ENCODE measurements at regions not wholly inside any gene's neighbourhood (a gene's known extent, or its start where the extent isn't known, plus 50 kb on each side); places are given as distances from the start of the nearest gene placed in this dataset.
"Not testable (repeated sequence)": the region's sequence is repeated elsewhere in the genome, so short reads cannot be mapped to it uniquely, and the experiment has no call there.

DNA sequence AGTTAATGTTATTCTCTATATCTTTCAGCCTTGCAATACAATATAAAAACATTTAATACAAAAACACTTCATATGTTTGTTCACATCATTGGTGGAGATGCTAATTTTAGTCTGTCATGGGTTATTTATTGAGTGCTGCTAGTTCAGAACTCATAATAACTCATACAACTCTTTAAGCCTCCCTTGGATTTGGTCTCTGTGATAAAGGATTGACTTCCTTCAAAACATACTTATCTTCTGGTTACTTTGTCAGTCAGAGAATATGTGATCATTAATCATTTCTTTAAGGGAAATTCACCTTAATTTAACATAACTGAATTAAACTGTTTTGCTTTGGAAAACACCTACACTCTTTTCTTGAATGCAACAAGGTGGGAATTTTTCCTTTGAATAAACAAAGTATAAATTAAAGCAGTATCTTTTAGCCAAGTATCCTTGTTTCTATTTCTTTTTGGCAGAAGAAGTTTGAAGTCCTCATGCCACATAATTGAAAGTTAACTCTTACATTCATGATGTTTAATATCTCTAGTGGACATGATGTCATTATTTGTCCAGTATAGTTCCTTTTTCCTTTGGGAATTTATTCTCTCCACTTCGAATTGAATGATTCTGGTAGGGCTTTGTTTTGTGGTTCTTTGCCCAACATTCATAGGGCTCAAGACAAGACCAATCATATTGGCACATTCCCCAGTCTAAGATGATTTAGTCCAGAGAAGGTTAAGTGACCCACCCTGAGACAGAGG lies 133.2 kb upstream of the CENPW start:
- Histone ChIP-seq H3K4me1 (ENCODE audit: insufficient read depth, low read length) (no peaks in the 10 kb centered on the region), H3K36me3 (ENCODE audit: insufficient read depth, low read length) (no peaks in the 10 kb centered on the region), H3K79me2 (ENCODE audit: insufficient read depth, low read length) (no peaks in the 10 kb centered on the region), H3K9me3 (ENCODE audit: low read depth, low read length) (no peaks in the 10 kb centered on the region), H3K27me3 (ENCODE audit: insufficient read depth, low read length) (no peaks in the 10 kb centered on the region), H2AFZ (ENCODE audit: low read length) (no peak overlapping the region), H3K27ac (ENCODE audit: low read depth, low read length) (no peak overlapping the region), H3K4me2 (ENCODE audit: insufficient read depth, low read length) (no peak overlapping the region), H3K4me3 (ENCODE audit: insufficient read depth, low read length) (no peak overlapping the region), H4K20me1 (ENCODE audit: insufficient read depth, low read length) (no peaks in the 10 kb centered on the region)
- DNase-seq (ENCODE audit: insufficient read length, low spot score, missing footprints) = no peak
- TF ChIP-seq, protein P1, sequence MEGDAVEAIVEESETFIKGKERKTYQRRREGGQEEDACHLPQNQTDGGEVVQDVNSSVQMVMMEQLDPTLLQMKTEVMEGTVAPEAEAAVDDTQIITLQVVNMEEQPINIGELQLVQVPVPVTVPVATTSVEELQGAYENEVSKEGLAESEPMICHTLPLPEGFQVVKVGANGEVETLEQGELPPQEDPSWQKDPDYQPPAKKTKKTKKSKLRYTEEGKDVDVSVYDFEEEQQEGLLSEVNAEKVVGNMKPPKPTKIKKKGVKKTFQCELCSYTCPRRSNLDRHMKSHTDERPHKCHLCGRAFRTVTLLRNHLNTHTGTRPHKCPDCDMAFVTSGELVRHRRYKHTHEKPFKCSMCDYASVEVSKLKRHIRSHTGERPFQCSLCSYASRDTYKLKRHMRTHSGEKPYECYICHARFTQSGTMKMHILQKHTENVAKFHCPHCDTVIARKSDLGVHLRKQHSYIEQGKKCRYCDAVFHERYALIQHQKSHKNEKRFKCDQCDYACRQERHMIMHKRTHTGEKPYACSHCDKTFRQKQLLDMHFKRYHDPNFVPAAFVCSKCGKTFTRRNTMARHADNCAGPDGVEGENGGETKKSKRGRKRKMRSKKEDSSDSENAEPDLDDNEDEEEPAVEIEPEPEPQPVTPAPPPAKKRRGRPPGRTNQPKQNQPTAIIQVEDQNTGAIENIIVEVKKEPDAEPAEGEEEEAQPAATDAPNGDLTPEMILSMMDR (IDR thresholded peaks at IDR 0.05; ENCODE audit: extremely low read depth, low read depth, low read length) = no peak

DNA sequence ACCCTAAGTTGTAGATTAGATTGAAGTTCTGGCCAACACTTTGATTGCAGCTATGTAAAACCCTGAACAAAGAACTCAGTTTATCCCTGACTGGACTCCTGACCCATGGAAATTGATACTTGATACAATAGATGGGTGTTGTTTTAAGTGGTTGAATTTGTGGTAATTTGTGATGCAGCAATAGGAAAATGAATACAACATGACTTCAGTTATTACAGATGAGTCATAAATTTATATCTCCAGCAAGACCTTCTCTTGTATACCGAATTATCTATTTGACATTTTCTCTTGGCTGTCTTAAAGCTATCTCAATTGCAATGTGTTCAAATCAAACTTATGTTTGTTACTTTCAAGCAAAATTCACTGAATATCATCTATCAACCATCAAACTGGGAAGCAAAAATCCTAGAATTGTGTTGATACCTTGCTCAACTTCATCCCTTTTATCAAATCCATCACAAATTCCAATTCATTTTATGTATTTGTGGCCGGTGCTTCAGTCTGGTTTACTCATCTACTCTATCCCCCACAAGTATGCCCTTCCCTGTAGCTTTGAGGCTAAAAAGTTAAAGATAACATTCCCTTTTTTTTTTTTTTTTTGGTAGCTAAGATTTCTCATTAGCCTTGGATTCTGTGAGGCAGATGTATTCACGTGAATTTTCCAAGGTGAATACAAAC lies 129.4 kb upstream of the CENPW start:
- no peak for DNase-seq (ENCODE audit: insufficient read length, low spot score, missing footprints)
- Histone ChIP-seq H3K36me3 (ENCODE audit: insufficient read depth, low read length) (no peaks in the 10 kb centered on the region), H3K4me1 (ENCODE audit: insufficient read depth, low read length) (no peaks in the 10 kb centered on the region), H3K4me3 (ENCODE audit: insufficient read depth, low read length) (no peak overlapping the region), H3K27me3 (ENCODE audit: insufficient read depth, low read length) (no peaks in the 10 kb centered on the region), H3K4me2 (ENCODE audit: insufficient read depth, low read length) (no peak overlapping the region), H3K79me2 (ENCODE audit: insufficient read depth, low read length) (no peaks in the 10 kb centered on the region), H4K20me1 (ENCODE audit: insufficient read depth, low read length) (no peaks in the 10 kb centered on the region), H3K27ac (ENCODE audit: low read depth, low read length) (no peak overlapping the region), H2AFZ (ENCODE audit: low read length) (no peak overlapping the region), H3K9me3 (ENCODE audit: low read depth, low read length) (no peaks in the 10 kb centered on the region)
- TF ChIP-seq, protein P1 (IDR thresholded peaks at IDR 0.05; ENCODE audit: extremely low read depth, low read depth, low read length) = no peak

DNA sequence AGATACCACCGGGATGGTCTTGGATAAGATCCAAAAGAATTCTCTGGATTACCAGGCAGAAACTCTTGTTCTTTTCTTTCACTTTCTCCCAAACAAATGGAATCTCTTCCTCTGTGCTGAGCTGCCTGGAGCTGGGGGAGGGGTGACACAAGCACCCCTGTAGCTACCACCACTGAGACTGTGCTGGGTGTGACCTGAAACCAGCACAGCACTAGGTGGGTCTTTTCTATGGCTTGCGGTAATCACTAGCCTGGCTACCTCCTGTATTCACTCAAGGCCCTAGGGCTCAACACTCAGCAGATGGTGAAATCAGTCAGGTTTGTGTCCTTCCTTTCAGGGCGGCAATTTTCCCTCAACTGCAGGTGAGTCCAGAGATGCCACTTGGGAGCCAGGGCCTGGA lies 122.4 kb upstream of the CENPW start:
- DNase-seq (ENCODE audit: insufficient read length, low spot score, missing footprints) = no peak
- Histone ChIP-seq H3K9me3 (ENCODE audit: low read depth, low read length) (no peaks in the 10 kb centered on the region), H3K27ac (ENCODE audit: low read depth, low read length) (no peak overlapping the region), H3K4me3 (ENCODE audit: insufficient read depth, low read length) (no peak overlapping the region), H4K20me1 (ENCODE audit: insufficient read depth, low read length) (no peaks in the 10 kb centered on the region), H2AFZ (ENCODE audit: low read length) (no peak overlapping the region), H3K4me1 (ENCODE audit: insufficient read depth, low read length) (no peaks in the 10 kb centered on the region), H3K4me2 (ENCODE audit: insufficient read depth, low read length) (no peak overlapping the region), H3K27me3 (ENCODE audit: insufficient read depth, low read length) (no peaks in the 10 kb centered on the region), H3K36me3 (ENCODE audit: insufficient read depth, low read length) (no peaks in the 10 kb centered on the region), H3K79me2 (ENCODE audit: insufficient read depth, low read length) (no peaks in the 10 kb centered on the region)
- TF ChIP-seq, protein P1 (IDR thresholded peaks at IDR 0.05; ENCODE audit: extremely low read depth, low read depth, low read length) = no peak

DNA sequence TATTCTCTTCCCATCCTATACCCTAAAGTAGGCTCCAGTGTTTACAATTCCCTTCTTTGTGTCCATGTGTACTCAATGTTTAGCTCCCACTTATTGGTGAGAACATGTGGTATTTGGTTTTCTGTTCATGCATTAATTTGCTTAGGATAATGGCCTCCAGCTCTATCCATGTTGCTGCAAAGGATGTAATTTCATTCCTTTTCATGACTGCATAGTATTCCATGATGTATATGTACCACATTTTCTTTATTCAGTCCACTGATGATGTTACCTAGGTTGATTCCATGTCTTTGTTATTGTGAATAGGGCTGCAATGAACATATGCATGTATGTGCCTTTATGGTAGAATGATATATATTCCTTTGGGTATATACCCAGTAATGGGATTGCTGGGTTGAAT lies 119.0 kb upstream of the CENPW start:
- H3K9me3 ChIP-seq (ENCODE audit: low read depth, low read length); H3K4me2 ChIP-seq (ENCODE audit: insufficient read depth, low read length); H2AFZ ChIP-seq (ENCODE audit: low read length); H3K27me3 ChIP-seq (ENCODE audit: insufficient read depth, low read length); DNase-seq (ENCODE audit: insufficient read length, low spot score, missing footprints); H3K4me1 ChIP-seq (ENCODE audit: insufficient read depth, low read length); H3K79me2 ChIP-seq (ENCODE audit: insufficient read depth, low read length); H3K27ac ChIP-seq (ENCODE audit: low read depth, low read length); H3K36me3 ChIP-seq (ENCODE audit: insufficient read depth, low read length); H3K4me3 ChIP-seq (ENCODE audit: insufficient read depth, low read length); H4K20me1 ChIP-seq (ENCODE audit: insufficient read depth, low read length): not testable (repeated sequence)
